Aorta (tissue), 5 donors: ENCODE measurements at regions not wholly inside any gene's neighbourhood (a gene's known extent, or its start where the extent isn't known, plus 50 kb on each side); places are given as distances from the start of the nearest gene placed in this dataset.

Experiments
- ATAC-seq: fragments of 200-7000 bp; cut with Tn5 transposase; one replicate; pipeline ENCODE4 v1.9.1; 2022; ENCODE audit warnings: moderate library complexity; ENCODE audit not compliant: low FRiP score
- DNase-seq, 2 donors: peaks; one replicate each; pipeline ENCODE4 v3.0.0-alpha.2; 2020
- H3K27ac ChIP-seq, 2 donors: one replicate each; pipeline ENCODE4 v1.5.1; 2013; ENCODE audit warnings: low read length in 2 of 2, mild to moderate bottlenecking in 2 of 2, moderate library complexity in 2 of 2, control low read depth in 1 of 2, inconsistent platforms in 1 of 2, low read depth in 1 of 2
- H3K27me3 ChIP-seq, 2 donors: one replicate each; pipeline ENCODE4 v1.6.1; 2013; ENCODE audit warnings: control low read depth in 1 of 2, low read length in 1 of 2, mild to moderate bottlenecking in 1 of 2, moderate library complexity in 1 of 2; ENCODE audit not compliant: insufficient read depth in 2 of 2, control insufficient read depth in 1 of 2
- H3K36me3 ChIP-seq, 2 donors: one replicate each; pipeline ENCODE4 v1.6.1; 2013; ENCODE audit warnings: control low read depth in 1 of 2, low read length in 1 of 2, mild to moderate bottlenecking in 1 of 2; ENCODE audit not compliant: insufficient read depth in 2 of 2, control insufficient read depth in 1 of 2
- H3K4me1 ChIP-seq, 2 donors: one replicate each; pipeline ENCODE4 v1.6.1; 2013; ENCODE audit warnings: low read length in 2 of 2, control low read depth in 1 of 2, mild to moderate bottlenecking in 1 of 2, moderate library complexity in 1 of 2; ENCODE audit not compliant: insufficient read depth in 2 of 2, control insufficient read depth in 1 of 2
- H3K4me3 ChIP-seq, 2 donors: one replicate each; pipeline ENCODE4 v1.5.1; 2013; ENCODE audit warnings: low read length in 2 of 2, control low read depth in 1 of 2, mild to moderate bottlenecking in 1 of 2
- H3K9me3 ChIP-seq: one replicate; pipeline ENCODE4 v1.6.1; 2013; ENCODE audit warnings: mild to moderate bottlenecking, low read length; ENCODE audit not compliant: control insufficient read depth
- WGBS, 2 donors: extraction: QIAGEN DNeasy Blood & Tissue Kit; methylation state at CpG; one replicate each; pipeline ENCODE4 v1.1.7; 2013; 5-methylcytosine and 5-hydroxymethylcytosine counted together
- intact Hi-C, 2 donors: fragments of 100-400 bp; cut with DNase I; formaldehyde crosslinking; loops; one replicate each; pipeline versions ENCODE4 v1.14.2 to v1.15.0; 2022
- donor health status: healthy with polysubstance abuse.
- donor health status: Bipolar disorder and iron deficiency.
- donor health status: DM: no; HTN: no; CAD: no.
- donor health status: DM: no; HTN: no; CAD: no.
- donor health status: DM: yes; HTN: yes; CAD: no.

DNA sequence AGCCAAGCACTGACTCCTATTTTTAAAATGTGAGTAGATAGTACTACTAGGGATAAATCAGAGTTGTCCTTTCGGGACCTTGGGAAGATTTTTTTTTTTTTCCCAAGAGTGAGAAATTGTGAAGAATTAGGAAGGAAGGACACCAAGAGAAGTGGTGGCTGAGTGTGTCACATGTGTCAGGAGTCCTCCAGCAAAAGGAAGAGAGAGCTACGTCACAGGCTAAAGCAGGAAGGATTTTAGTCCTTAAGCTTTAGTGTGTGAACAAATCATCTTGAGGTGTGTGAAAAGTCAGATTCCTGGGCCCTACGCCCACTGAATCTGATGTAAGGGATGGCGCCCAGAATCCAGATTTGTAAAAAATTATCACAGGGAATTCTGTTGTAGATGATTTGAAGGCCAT lies 172.7 kb downstream of the SERPINI1 start:
- H3K9me3 ChIP-seq: no peaks in the 10 kb centered on the region
- WGBS, 2 donors: 58 to 61% methylated on average over 4 of the region's 4 CpGs
- no peak for ATAC-seq

DNA sequence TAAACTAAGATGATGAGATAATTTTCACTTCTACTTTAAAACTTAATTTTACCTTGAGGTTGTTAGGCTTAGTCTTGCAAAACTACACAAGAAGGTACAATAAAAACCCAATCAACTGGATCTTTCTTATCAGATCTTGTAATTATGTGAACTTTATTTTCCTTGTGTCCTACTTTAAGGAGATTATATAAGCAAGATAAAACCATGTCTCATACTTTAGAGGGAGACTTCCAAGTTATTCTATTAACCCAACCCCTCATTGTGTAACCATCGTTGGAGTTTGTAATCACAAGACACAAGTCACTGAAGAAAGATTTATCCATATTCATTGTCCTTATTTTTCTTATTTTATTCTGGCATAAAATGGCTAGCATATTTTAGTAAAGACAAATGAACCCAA lies 165.6 kb downstream of the SERPINI1 start:
- Histone ChIP-seq H3K36me3 (no peaks in the 10 kb centered on the region), H3K4me3 (no peak overlapping the region), H3K4me1 (no peaks in the 10 kb centered on the region), H3K27me3 (no peaks in the 10 kb centered on the region), H3K27ac (no peak overlapping the region), H3K9me3 (no peaks in the 10 kb centered on the region)
- intact Hi-C loops: no loop called here
- ATAC-seq: no peak
- DNase-seq: no peak
- WGBS, 2 donors: 40 to 52% methylated on average over 1 of the region's 1 CpG

More for the DNA sequence above, 172.7 kb downstream of the SERPINI1 start:
- no peak for DNase-seq
- H3K36me3 ChIP-seq: no peaks in the 10 kb centered on the region
- no peaks in the 10 kb centered on the region for H3K27me3 ChIP-seq
- no peak overlapping the region for H3K27ac ChIP-seq
- H3K4me3 ChIP-seq: no peak overlapping the region
- intact Hi-C loops: no loop called here
- H3K4me1 ChIP-seq: no peaks in the 10 kb centered on the region

DNA sequence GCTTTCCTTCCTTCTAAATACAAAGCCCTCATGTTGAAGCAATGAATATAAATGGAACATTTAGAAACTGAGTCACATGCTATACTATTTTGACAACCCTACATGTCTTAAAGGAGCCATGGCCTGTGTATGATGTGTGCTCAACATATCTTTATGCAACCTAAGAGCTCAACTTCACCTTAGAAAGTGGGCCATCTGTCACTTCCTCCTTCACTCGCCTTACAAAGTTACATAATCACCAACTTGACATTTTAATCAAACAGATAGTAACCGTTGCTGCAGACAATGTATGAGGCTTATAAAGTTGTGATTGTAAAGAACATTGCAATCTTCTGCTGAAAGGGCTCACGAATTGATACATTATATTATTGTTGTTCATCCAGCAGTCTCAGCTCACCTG lies 163.6 kb downstream of the SERPINI1 start:
- intact Hi-C loops: no loop called here
- no peak for ATAC-seq
- WGBS, 2 donors: 60 to 78% methylated on average over 3 of the region's 3 CpGs
- Histone ChIP-seq H3K27me3 (no peaks in the 10 kb centered on the region), H3K27ac (no peak overlapping the region), H3K4me1 (no peaks in the 10 kb centered on the region), H3K4me3 (no peak overlapping the region), H3K9me3 (no peaks in the 10 kb centered on the region), H3K36me3 (no peaks in the 10 kb centered on the region)
- no peak for DNase-seq

DNA sequence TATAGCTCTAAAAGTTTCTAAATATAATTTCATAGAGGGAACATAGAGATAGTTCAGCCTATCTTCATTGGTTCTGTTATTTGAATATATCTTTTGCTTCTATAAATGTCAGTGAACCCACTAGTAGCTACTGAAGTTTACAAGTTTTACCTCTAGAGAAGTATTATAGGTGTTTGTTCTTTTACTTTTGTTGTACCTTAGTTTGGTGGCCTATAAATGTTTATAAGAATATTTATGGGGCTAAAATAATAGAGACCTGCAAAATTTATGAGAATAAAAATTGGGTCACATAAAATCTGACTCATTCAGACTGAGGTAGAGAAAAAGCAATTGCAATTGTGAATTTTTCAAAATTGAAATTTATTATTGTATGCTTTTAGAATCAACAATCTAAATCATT lies 162.6 kb downstream of the SERPINI1 start:
- H3K27me3 ChIP-seq: no peaks in the 10 kb centered on the region
- no peak overlapping the region for H3K4me3 ChIP-seq
- H3K36me3 ChIP-seq: no peaks in the 10 kb centered on the region
- no peak overlapping the region for H3K27ac ChIP-seq
- ATAC-seq (no peak), DNase-seq (no peak)
- H3K4me1 ChIP-seq: no peaks in the 10 kb centered on the region
- no peaks in the 10 kb centered on the region for H3K9me3 ChIP-seq
- intact Hi-C loops: no loop called here

DNA sequence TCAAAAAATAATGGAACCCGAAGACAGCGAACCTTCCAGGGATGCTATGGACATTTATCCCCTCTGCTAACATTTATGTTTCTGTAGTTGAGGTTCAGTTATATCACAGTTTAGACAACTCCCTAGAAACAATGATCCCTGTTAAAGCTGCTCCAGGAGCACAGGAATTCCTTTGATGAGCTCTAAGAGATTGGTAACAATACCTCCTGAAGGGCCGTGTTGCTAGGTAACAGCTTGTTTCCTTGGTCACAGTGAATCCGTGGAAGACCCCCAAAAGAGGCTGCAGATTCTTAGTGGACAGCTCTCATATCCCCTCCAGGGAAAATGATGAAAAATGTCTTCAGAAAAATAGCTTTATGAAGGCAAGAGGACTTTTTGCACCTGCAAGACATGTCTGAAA lies 160.2 kb downstream of the SERPINI1 start:
- 55 to 58% methylated on average over 4 of the region's 4 CpGs for WGBS, 2 donors
- Histone ChIP-seq H3K27ac (no peak overlapping the region), H3K36me3 (no peaks in the 10 kb centered on the region), H3K9me3 (no peaks in the 10 kb centered on the region), H3K27me3 (no peaks in the 10 kb centered on the region), H3K4me3 (no peak overlapping the region), H3K4me1 (no peaks in the 10 kb centered on the region)
- ATAC-seq: no peak
- no peak for DNase-seq
- intact Hi-C loops: no loop called here

DNA sequence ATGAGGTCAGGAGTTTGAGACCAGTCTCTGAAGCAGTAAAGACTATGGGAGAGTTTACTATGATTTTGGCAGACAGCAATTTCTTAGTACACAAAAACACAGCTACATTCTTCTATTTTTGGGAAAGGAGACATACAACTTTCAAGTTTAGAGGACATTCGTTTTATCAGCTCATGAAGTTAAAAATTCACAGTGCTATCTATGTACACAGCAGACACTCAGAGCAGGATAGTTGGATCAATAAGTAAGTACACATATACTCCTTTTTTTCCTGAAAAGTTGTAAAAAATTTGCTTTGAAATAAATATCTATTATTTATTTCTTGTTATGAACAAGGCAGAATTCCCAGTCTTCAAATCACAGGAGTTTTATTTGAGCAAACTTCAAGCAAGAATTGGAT lies 159.7 kb downstream of the SERPINI1 start:
- no peaks in the 10 kb centered on the region for H3K27me3 ChIP-seq
- H3K4me1 ChIP-seq: no peaks in the 10 kb centered on the region
- no peak for DNase-seq
- intact Hi-C loops: no loop called here
- no peak overlapping the region for H3K4me3 ChIP-seq
- H3K36me3 ChIP-seq: no peaks in the 10 kb centered on the region
- H3K9me3 ChIP-seq: no peaks in the 10 kb centered on the region
- H3K27ac ChIP-seq: no peak overlapping the region
- ATAC-seq: no peak
- 73 to 77% methylated on average over 1 of the region's 1 CpG for WGBS, 2 donors

DNA sequence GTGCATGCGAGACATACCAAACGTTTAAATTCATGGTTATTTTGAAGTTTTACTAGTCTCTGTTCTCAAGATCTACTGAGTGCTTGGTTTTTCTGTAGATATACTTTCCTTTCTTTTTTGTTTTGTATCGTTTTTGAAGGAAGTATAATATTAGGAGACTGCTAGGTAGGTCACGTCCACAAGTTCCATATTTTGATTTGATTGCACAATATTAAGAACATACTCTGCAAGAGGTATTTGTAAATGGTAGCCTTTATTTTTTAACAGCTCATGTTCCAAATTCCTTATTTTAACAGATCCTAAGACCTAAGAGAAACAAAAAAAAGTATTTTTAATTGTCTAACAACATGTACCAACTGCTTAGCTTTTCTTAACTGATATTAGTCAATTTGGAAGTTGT lies 156.7 kb downstream of the SERPINI1 start:
- 66 to 67% methylated on average over 4 of the region's 4 CpGs for WGBS, 2 donors

DNA sequence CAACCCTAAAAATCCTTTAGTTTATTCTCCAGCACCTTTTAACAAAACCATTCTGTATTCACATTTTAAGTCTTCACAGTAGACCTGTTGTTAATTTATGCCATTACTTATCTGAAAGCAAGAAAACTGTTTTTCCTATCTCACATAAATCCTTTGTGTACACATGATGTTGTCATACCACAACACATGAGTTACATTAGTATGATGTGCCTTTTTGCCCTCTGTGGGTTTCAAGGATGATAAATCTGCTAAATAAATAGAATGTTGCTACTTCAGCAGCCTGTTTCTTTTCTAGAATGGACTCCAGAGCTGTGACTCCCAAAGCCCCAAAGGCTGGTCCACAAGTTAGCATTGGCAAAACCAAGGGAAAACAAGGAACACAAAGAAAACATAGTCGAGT lies 151.6 kb downstream of the SERPINI1 start:
- no peak overlapping the region for H3K27ac ChIP-seq
- no peaks in the 10 kb centered on the region for H3K9me3 ChIP-seq
- no peaks in the 10 kb centered on the region for H3K4me1 ChIP-seq
- ATAC-seq (no peak), DNase-seq (no peak)
- H3K4me3 ChIP-seq: no peak overlapping the region
- 18 to 19% methylated on average over 1 of the region's 1 CpG for WGBS, 2 donors
- H3K36me3 ChIP-seq: no peaks in the 10 kb centered on the region
- no peaks in the 10 kb centered on the region for H3K27me3 ChIP-seq
- intact Hi-C loops: no loop called here

More for the DNA sequence above, 156.7 kb downstream of the SERPINI1 start:
- Histone ChIP-seq H3K36me3 (no peaks in the 10 kb centered on the region), H3K4me3 (no peak overlapping the region), H3K4me1 (no peaks in the 10 kb centered on the region), H3K9me3 (no peaks in the 10 kb centered on the region), H3K27ac (no peak overlapping the region), H3K27me3 (no peaks in the 10 kb centered on the region)
- intact Hi-C loops: no loop called here
- no peak for ATAC-seq
- no peak for DNase-seq

DNA sequence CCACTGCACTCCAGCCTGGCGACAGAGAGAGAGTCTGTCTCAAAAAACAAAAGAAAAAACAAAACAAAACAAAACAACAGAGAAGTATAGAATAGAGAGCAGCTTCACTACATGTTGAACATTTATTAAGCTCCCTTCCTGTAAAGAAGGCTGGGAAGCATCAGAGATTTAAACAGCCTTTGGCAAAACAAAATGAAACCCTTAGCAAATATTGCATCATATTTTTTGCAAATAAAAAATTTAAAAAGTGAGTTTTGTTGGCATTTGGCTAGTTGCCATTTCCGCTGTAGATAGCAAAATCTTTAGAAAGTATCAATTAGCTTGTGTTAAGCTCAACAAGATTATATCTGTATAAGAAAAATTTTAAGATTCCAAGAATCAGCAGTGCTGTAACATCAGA lies 151.2 kb downstream of the SERPINI1 start:
- intact Hi-C loops: no loop called here
- H3K36me3 ChIP-seq: no peaks in the 10 kb centered on the region
- H3K27ac ChIP-seq: no peak overlapping the region
- DNase-seq: no peak
- H3K27me3 ChIP-seq: no peaks in the 10 kb centered on the region
- H3K4me3 ChIP-seq: no peak overlapping the region
- H3K4me1 ChIP-seq: no peaks in the 10 kb centered on the region
- no peak for ATAC-seq
- 53 to 64% methylated on average over 2 of the region's 2 CpGs for WGBS, 2 donors
- no peaks in the 10 kb centered on the region for H3K9me3 ChIP-seq
